Glutamatergic neuron (in vitro differentiated cells): ENCODE measurements at regions not wholly inside any gene's neighbourhood (a gene's known extent, or its start where the extent isn't known, plus 50 kb on each side); places are given as distances from the start of the nearest gene placed in this dataset.
"Not testable (repeated sequence)": the region's sequence is repeated elsewhere in the genome, so short reads cannot be mapped to it uniquely, and the experiment has no call there.

Experiments used
- DNase-seq: peaks from one replicate; pipeline ENCODE4 v3.0.0; 2022
- H3K27ac Mint-ChIP-seq: one replicate; pipeline ENCODE4 v1.8.0; 2020; ENCODE audit warnings: mild to moderate bottlenecking, mixed read lengths, inconsistent platforms; ENCODE audit not compliant: unreplicated experiment
- H3K27me3 Mint-ChIP-seq: one replicate; pipeline ENCODE4 v1.8.0; 2020; ENCODE audit warnings: mild to moderate bottlenecking, moderate library complexity, mixed read lengths, inconsistent platforms; ENCODE audit not compliant: unreplicated experiment
- H3K36me3 Mint-ChIP-seq: one replicate; pipeline ENCODE4 v1.8.0; 2020; ENCODE audit warnings: mild to moderate bottlenecking, mixed read lengths, inconsistent platforms; ENCODE audit not compliant: unreplicated experiment
- H3K4me1 Mint-ChIP-seq: one replicate; pipeline ENCODE4 v1.8.0; 2020; ENCODE audit warnings: mild to moderate bottlenecking, low read depth, mixed read lengths, inconsistent platforms; ENCODE audit not compliant: unreplicated experiment
- H3K4me3 Mint-ChIP-seq: one replicate; pipeline ENCODE4 v1.8.0; 2020; ENCODE audit warnings: mild to moderate bottlenecking, mixed read lengths, inconsistent platforms; ENCODE audit not compliant: unreplicated experiment
- H3K9me3 Mint-ChIP-seq: one replicate; pipeline ENCODE4 v1.8.0; 2020; ENCODE audit warnings: mild to moderate bottlenecking, moderate library complexity, mixed read lengths, inconsistent platforms; ENCODE audit not compliant: unreplicated experiment
- CTCF ChIP-seq: fragments of 200-600 bp; sonication (generic); IDR thresholded peaks from one replicate; pipeline ENCODE4 v1.5.0; 2021; ENCODE audit not compliant: partially characterized antibody, unreplicated experiment

GRCh38 chr9:65426231-65426630, 141.2 kb upstream of the FOXD4L5 start:
- no peak for TF ChIP-seq CTCF
- Mint-ChIP-seq H3K27me3 (peaks cover 26% of the 10 kb centered on the region), H3K36me3 (peaks cover 19% of the 10 kb centered on the region), H3K27ac (no peak overlapping the region), H3K4me1 (no peaks in the 10 kb centered on the region), H3K9me3 (peaks cover 31% of the 10 kb centered on the region), H3K4me3 (no peak overlapping the region)
- DNase-seq: no peak

- H3K4me1 Mint-ChIP-seq, DNase-seq: not testable (repeated sequence)
- peaks cover 30% of the 10 kb centered on the region for H3K9me3 Mint-ChIP-seq
- H3K27ac Mint-ChIP-seq: peak overlapping the region; percentile 71
- peak overlapping the region; percentile 31 for H3K4me3 Mint-ChIP-seq
- peaks cover 19% of the 10 kb centered on the region for H3K36me3 Mint-ChIP-seq
- H3K27me3 Mint-ChIP-seq: peaks cover 23% of the 10 kb centered on the region
Observed at GRCh38 chr9:65425183-65425582, 140.2 kb upstream of the FOXD4L5 start.

GRCh38 chr9:65424437-65424984, 139.5 kb upstream of the FOXD4L5 start:
- DNase-seq, H3K4me1 Mint-ChIP-seq, H3K27ac Mint-ChIP-seq, H3K4me3 Mint-ChIP-seq: not testable (repeated sequence)
- peaks cover 31% of the 10 kb centered on the region for H3K9me3 Mint-ChIP-seq
- H3K27me3 Mint-ChIP-seq: peaks cover 23% of the 10 kb centered on the region
- H3K36me3 Mint-ChIP-seq: peaks cover 21% of the 10 kb centered on the region

- not testable (repeated sequence) for H3K4me1 Mint-ChIP-seq, DNase-seq, H3K4me3 Mint-ChIP-seq, H3K27ac Mint-ChIP-seq
- peaks cover 31% of the 10 kb centered on the region for H3K9me3 Mint-ChIP-seq
- peaks cover 28% of the 10 kb centered on the region for H3K36me3 Mint-ChIP-seq
- H3K27me3 Mint-ChIP-seq: peaks cover 16% of the 10 kb centered on the region
Observed at GRCh38 chr9:65423691-65424436, 138.9 kb upstream of the FOXD4L5 start.

GRCh38 chr9:65422966-65423690, 138.1 kb upstream of the FOXD4L5 start:
- not testable (repeated sequence) for H3K27ac Mint-ChIP-seq, DNase-seq, H3K4me3 Mint-ChIP-seq, H3K4me1 Mint-ChIP-seq
- peaks cover 26% of the 10 kb centered on the region for H3K9me3 Mint-ChIP-seq
- peaks cover 31% of the 10 kb centered on the region for H3K36me3 Mint-ChIP-seq
- peaks cover 15% of the 10 kb centered on the region for H3K27me3 Mint-ChIP-seq

- peak overlapping the region; percentile 16 for H3K27ac Mint-ChIP-seq
- H3K27me3 Mint-ChIP-seq: peaks cover 15% of the 10 kb centered on the region
- not testable (repeated sequence) for H3K4me1 Mint-ChIP-seq, DNase-seq, H3K4me3 Mint-ChIP-seq
- H3K36me3 Mint-ChIP-seq: peaks cover 31% of the 10 kb centered on the region
- peaks cover 28% of the 10 kb centered on the region for H3K9me3 Mint-ChIP-seq
Observed at GRCh38 chr9:65421486-65421885, 136.5 kb upstream of the FOXD4L5 start.

- peaks cover 30% of the 10 kb centered on the region for H3K9me3 Mint-ChIP-seq
- H3K27me3 Mint-ChIP-seq: peaks cover 13% of the 10 kb centered on the region
- no peak overlapping the region for H3K27ac Mint-ChIP-seq
- DNase-seq: no peak
- no peaks in the 10 kb centered on the region for H3K4me1 Mint-ChIP-seq
- H3K36me3 Mint-ChIP-seq: peaks cover 30% of the 10 kb centered on the region
- no peak overlapping the region for H3K4me3 Mint-ChIP-seq
- no peak for TF ChIP-seq CTCF
Observed at GRCh38 chr9:65420771-65421170, 135.8 kb upstream of the FOXD4L5 start.

- peaks cover 30% of the 10 kb centered on the region for H3K9me3 Mint-ChIP-seq
- not testable (repeated sequence) for DNase-seq, H3K4me3 Mint-ChIP-seq, H3K27ac Mint-ChIP-seq, H3K4me1 Mint-ChIP-seq, H3K27me3 Mint-ChIP-seq
- peaks cover 25% of the 10 kb centered on the region for H3K36me3 Mint-ChIP-seq
Observed at GRCh38 chr9:65418966-65419365, 134.0 kb upstream of the FOXD4L5 start.

- H3K9me3 Mint-ChIP-seq: peaks cover 27% of the 10 kb centered on the region
- H3K4me3 Mint-ChIP-seq, DNase-seq, H3K4me1 Mint-ChIP-seq, H3K27ac Mint-ChIP-seq: not testable (repeated sequence)
- peaks cover 23% of the 10 kb centered on the region for H3K36me3 Mint-ChIP-seq
- H3K27me3 Mint-ChIP-seq: peaks cover 14% of the 10 kb centered on the region
Observed at GRCh38 chr9:65416948-65417347, 131.9 kb upstream of the FOXD4L5 start.

- DNase-seq, H3K4me3 Mint-ChIP-seq, H3K27ac Mint-ChIP-seq, H3K4me1 Mint-ChIP-seq: not testable (repeated sequence)
- Mint-ChIP-seq H3K9me3 (peaks cover 29% of the 10 kb centered on the region), H3K36me3 (peaks cover 13% of the 10 kb centered on the region), H3K27me3 (peaks cover 15% of the 10 kb centered on the region)
Observed at GRCh38 chr9:65414249-65414648, 129.2 kb upstream of the FOXD4L5 start.
